ENCODE measurements at regions not wholly inside any gene's neighbourhood (a gene's known extent, or its start where the extent isn't known, plus 50 kb on each side); places are given as distances from the start of the nearest gene placed in this dataset.

- DNase-seq (ENCODE audit: low read depth), result no peak
Observed at GRCh38 chr15:73001840-73002239, 50.4 kb upstream of the NEO1 start.

- DNase-seq (ENCODE audit: low read depth), result no peak
Observed at GRCh38 chr15:73000293-73000692, 52.0 kb upstream of the NEO1 start.

GRCh38 chr15:72999586-72999985 is 52.7 kb upstream of the NEO1 start:
- no peak for DNase-seq (ENCODE audit: low read depth)

GRCh38 chr15:72998681-72999466 is 53.4 kb upstream of the NEO1 start:
- DNase-seq (ENCODE audit: low read depth), result no peak

GRCh38 chr15:72998226-72998625 is 54.0 kb upstream of the NEO1 start:
- no peak for DNase-seq (ENCODE audit: low read depth)

- no peak for DNase-seq (ENCODE audit: low read depth)
Observed at GRCh38 chr15:72995849-72996248, 56.4 kb upstream of the NEO1 start.

- DNase-seq (ENCODE audit: low read depth), result no peak
Observed at GRCh38 chr15:72994534-72995177, 57.6 kb upstream of the NEO1 start.

GRCh38 chr15:72992841-72993252 is 59.4 kb upstream of the NEO1 start:
- DNase-seq (ENCODE audit: low read depth), result no peak

GRCh38 chr15:72991026-72991425 is 61.2 kb upstream of the NEO1 start:
- DNase-seq (ENCODE audit: low read depth), result peak; percentile 9

- no peak for DNase-seq (ENCODE audit: low read depth)
Observed at GRCh38 chr15:72983801-72984545, 68.3 kb upstream of the NEO1 start.

GRCh38 chr15:72982714-72983113 is 69.5 kb upstream of the NEO1 start:
- DNase-seq (ENCODE audit: low read depth), result no peak

GRCh38 chr15:72980661-72981060 is 71.6 kb upstream of the NEO1 start:
- no peak for DNase-seq (ENCODE audit: low read depth)

GRCh38 chr15:72979791-72980190 is 72.5 kb upstream of the NEO1 start:
- DNase-seq (ENCODE audit: low read depth), result no peak

- no peak for DNase-seq (ENCODE audit: low read depth)
Observed at GRCh38 chr15:72979308-72979707, 73.0 kb upstream of the NEO1 start.

GRCh38 chr15:72978223-72978622 is 74.0 kb upstream of the NEO1 start:
- no peak for DNase-seq (ENCODE audit: low read depth)

- DNase-seq (ENCODE audit: low read depth), result no peak
Observed at GRCh38 chr15:72972362-72972761, 79.9 kb upstream of the NEO1 start.

- no peak for DNase-seq (ENCODE audit: low read depth)
Observed at GRCh38 chr15:72971766-72972165, 80.5 kb upstream of the NEO1 start.

GRCh38 chr15:72970933-72971760 is 81.1 kb upstream of the NEO1 start:
- DNase-seq (ENCODE audit: low read depth), result no peak

GRCh38 chr15:72968531-72968922 is 83.7 kb upstream of the NEO1 start:
- no peak for DNase-seq (ENCODE audit: low read depth)

GRCh38 chr15:72967811-72968530 is 84.3 kb upstream of the NEO1 start:
- DNase-seq (ENCODE audit: low read depth), result no peak

- no peak for DNase-seq (ENCODE audit: low read depth)
Observed at GRCh38 chr15:72967397-72967796, 84.9 kb upstream of the NEO1 start.
